ENCODE measurements at regions not wholly inside any gene's neighbourhood (a gene's known extent, or its start where the extent isn't known, plus 50 kb on each side); places are given as distances from the start of the nearest gene placed in this dataset.

GRCh38 chr2:133655610-133656009 lies 87.3 kb upstream of the NCKAP5 start:
- ATAC-seq, result no peak
- RAD21 ChIA-PET (ENCODE audit: low non-redundant PET in 1 of 2, low total read pairs in 2 of 2, uncharacterized antibody in 2 of 2, unreplicated experiment in 2 of 2), result no interaction called here
- CTCF ChIA-PET, result no interaction called here

More at GRCh38 chr2:133655610-133656009, 87.3 kb upstream of the NCKAP5 start:
- POLR2A ChIA-PET, result no interaction called here
- Histone ChIP-seq H2AFZ (ENCODE audit: low read depth, low read length, poor library complexity, severe bottlenecking) (no peak overlapping the region), H3K36me3 (ENCODE audit: control insufficient read depth in 1 of 2, insufficient read depth in 2 of 2, low read length in 2 of 2) (no peaks in the 10 kb centered on the region), H3K4me1 (ENCODE audit: control insufficient read depth in 1 of 2, insufficient read depth in 2 of 2, low read length in 2 of 2) (no peaks in the 10 kb centered on the region), H3K27me3 (ENCODE audit: insufficient read depth, low read length) (no peaks in the 10 kb centered on the region), H3K4me3 (replicated peaks in 1 of 2; ENCODE audit: low read depth in 1 of 2, low read length in 2 of 2) (no peak overlapping the region), H3K9me2 (ENCODE audit: insufficient read depth) (no peaks in the 10 kb centered on the region), H3K9ac (ENCODE audit: low read length) (no peak overlapping the region), H3K27ac (ENCODE audit: low read depth, low read length) (no peak overlapping the region), H3K79me2 (ENCODE audit: insufficient read depth, low read length) (no peaks in the 10 kb centered on the region), H3K4me2 (ENCODE audit: low read length) (no peak overlapping the region), H4K20me1 (ENCODE audit: insufficient read depth) (no peaks in the 10 kb centered on the region), H3K9me3 (ENCODE audit: control insufficient read depth in 1 of 2, insufficient read depth in 1 of 2, low read depth in 1 of 2, low read length in 2 of 2) (no peaks in the 10 kb centered on the region)
- intact Hi-C loops (cut with micrococcal nuclease), result no loop called here
- no peak for TF ChIP-seq RAD21 (IDR thresholded peaks at IDR 0.05; ENCODE audit: low read depth)
- TF ChIP-seq CTCF (IDR thresholded peaks at IDR 0.05 in 2 of 3, conservative IDR thresholded peaks at IDR 0.05 in 1 of 3; ENCODE audit: borderline replicate concordance in 1 of 3, insufficient read depth in 1 of 3, low read depth in 2 of 3, low read length in 2 of 3), result no peak
- TF ChIP-seq EZH2phosphoT487 (IDR thresholded peaks at IDR 0.05; ENCODE audit: borderline replicate concordance), result no peak
- TF ChIP-seq FOSL1 (IDR thresholded peaks at IDR 0.05; ENCODE audit: low read depth), result no peak
- TF ChIP-seq EZH2 (IDR thresholded peaks at IDR 0.05), result no peak
- TF ChIP-seq SIN3A (IDR thresholded peaks at IDR 0.05; ENCODE audit: low read depth), result no peak
- TF ChIP-seq EGR1 (IDR thresholded peaks at IDR 0.05; ENCODE audit: low read depth), result no peak
- TF ChIP-seq SP1 (IDR thresholded peaks at IDR 0.05; ENCODE audit: low read depth), result no peak
- no peak for TF ChIP-seq ATF3 (IDR thresholded peaks at IDR 0.05)
- no peak for TF ChIP-seq POLR2AphosphoS5 (IDR thresholded peaks at IDR 0.05; ENCODE audit: low read depth, low read length)
- TF ChIP-seq YY1 (IDR thresholded peaks at IDR 0.05; ENCODE audit: extremely low read depth, insufficient replicate concordance, low read depth, low read length), result no peak
- no peak for TF ChIP-seq TCF7L2 (IDR thresholded peaks at IDR 0.05; ENCODE audit: borderline replicate concordance, extremely low read depth, insufficient read depth, insufficient read length)
- no peak for TF ChIP-seq SRF (IDR thresholded peaks at IDR 0.05; ENCODE audit: low read depth)
- no peak for TF ChIP-seq JUND (IDR thresholded peaks at IDR 0.05)
- no peak for TF ChIP-seq REST (IDR thresholded peaks at IDR 0.05; ENCODE audit: low read depth)
- no peak for TF ChIP-seq ZNF274 (IDR thresholded peaks at IDR 0.05; ENCODE audit: low read depth, low read length)
- TF ChIP-seq ZBTB33 (IDR thresholded peaks at IDR 0.05; ENCODE audit: extremely low read depth, insufficient replicate concordance, low read length), result no peak
- no peak for TF ChIP-seq CBX3 (IDR thresholded peaks at IDR 0.05; ENCODE audit: low read depth)
- TF ChIP-seq ZFX (IDR thresholded peaks at IDR 0.05), result no peak
- TF ChIP-seq ELF1 (IDR thresholded peaks at IDR 0.05; ENCODE audit: borderline replicate concordance, low read depth), result no peak
- no TSS peak for BruUV-seq (replicated peaks)
- no peak for DNase-seq (ENCODE audit: low read depth, low spot score)
